Activated CD8-positive, alpha-beta T cell treated with anti-CD3 and anti-CD28 coated beads for 36 hours (primary cell): ENCODE measurements at regions not wholly inside any gene's neighbourhood (a gene's known extent, or its start where the extent isn't known, plus 50 kb on each side); places are given as distances from the start of the nearest gene placed in this dataset.

Source experiments
- ATAC-seq: fragments of 200-7000 bp; cut with Tn5 transposase; one replicate; pipeline ENCODE4 v1.10.0; 2021; ENCODE audit warnings: mild to moderate bottlenecking, moderate library complexity
- CTCF ChIA-PET: fragments of 350-600 bp; sonication (Branson Sonifier 250); formaldehyde crosslinking; loops from one replicate; lab custom pipeline; 2021; ENCODE audit warnings: antibody characterized with exemption; lab: Charles Lee
- POLR2A ChIA-PET: fragments of 350-600 bp; sonication (Branson Sonifier 250); formaldehyde crosslinking; loops from one replicate; lab custom pipeline; 2021; ENCODE audit warnings: antibody characterized with exemption; lab: Charles Lee
- DNase-seq: peaks from one replicate; pipeline ENCODE4 v3.0.0-alpha.2; 2020
- H3K27ac Mint-ChIP-seq: one replicate; pipeline ENCODE4 v1.8.0; 2021; ENCODE audit warnings: mild to moderate bottlenecking, mixed read lengths
- H3K27me3 Mint-ChIP-seq: one replicate; pipeline ENCODE4 v1.8.0; 2021; ENCODE audit warnings: mixed read lengths
- H3K36me3 Mint-ChIP-seq: one replicate; pipeline ENCODE4 v1.8.0; 2021; ENCODE audit warnings: low read depth, mixed read lengths
- H3K4me1 Mint-ChIP-seq: one replicate; pipeline ENCODE4 v1.8.0; 2021; ENCODE audit warnings: low read depth, mixed read lengths
- H3K4me3 Mint-ChIP-seq: one replicate; pipeline ENCODE4 v1.8.0; 2021; ENCODE audit warnings: mild to moderate bottlenecking, moderate library complexity, mixed read lengths
- H3K9me3 Mint-ChIP-seq: one replicate; pipeline ENCODE4 v1.8.0; 2021; ENCODE audit warnings: mixed read lengths
- intact Hi-C: fragments of 100-400 bp; cut with micrococcal nuclease; formaldehyde crosslinking; loops from one replicate; pipeline ENCODE4 v1.10.0; 2022
- TF ChIP-seq, protein P1 (sequence below): fragments of 200-600 bp; IDR thresholded peaks from one replicate; pipeline ENCODE4 v1.8.0; 2022; ENCODE audit warnings: antibody characterized with exemption, mild to moderate bottlenecking

DNA sequence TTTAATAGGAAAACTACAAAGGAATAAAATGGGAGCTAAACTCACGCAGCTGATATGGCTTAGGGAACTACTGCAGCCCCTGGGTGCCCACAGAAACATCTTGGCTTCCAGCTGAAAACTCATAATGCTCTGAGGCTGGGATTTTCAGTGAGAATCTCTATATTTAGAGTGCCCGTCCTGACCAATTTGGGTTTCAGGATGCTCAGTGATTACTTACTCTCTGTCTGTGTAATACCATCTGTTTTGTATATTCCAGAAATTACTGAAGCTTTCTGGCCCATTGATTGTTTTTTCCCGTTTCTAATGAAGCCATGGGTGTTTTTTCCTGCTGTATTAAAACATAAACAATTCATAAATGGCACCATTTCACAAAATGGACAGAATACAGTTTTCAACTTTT lies 50.6 kb upstream of the ZNF385D start:
- no peak for ATAC-seq
- intact Hi-C loops: no loop called here
- Mint-ChIP-seq H3K4me3 (no peak overlapping the region), H3K27ac (no peak overlapping the region), H3K27me3 (no peaks in the 10 kb centered on the region), H3K9me3 (peaks cover 5% of the 10 kb centered on the region), H3K36me3 (no peaks in the 10 kb centered on the region), H3K4me1 (no peaks in the 10 kb centered on the region)
- ChIA-PET POLR2A (no interaction called here), CTCF (no interaction called here)
- TF ChIP-seq, protein P1, sequence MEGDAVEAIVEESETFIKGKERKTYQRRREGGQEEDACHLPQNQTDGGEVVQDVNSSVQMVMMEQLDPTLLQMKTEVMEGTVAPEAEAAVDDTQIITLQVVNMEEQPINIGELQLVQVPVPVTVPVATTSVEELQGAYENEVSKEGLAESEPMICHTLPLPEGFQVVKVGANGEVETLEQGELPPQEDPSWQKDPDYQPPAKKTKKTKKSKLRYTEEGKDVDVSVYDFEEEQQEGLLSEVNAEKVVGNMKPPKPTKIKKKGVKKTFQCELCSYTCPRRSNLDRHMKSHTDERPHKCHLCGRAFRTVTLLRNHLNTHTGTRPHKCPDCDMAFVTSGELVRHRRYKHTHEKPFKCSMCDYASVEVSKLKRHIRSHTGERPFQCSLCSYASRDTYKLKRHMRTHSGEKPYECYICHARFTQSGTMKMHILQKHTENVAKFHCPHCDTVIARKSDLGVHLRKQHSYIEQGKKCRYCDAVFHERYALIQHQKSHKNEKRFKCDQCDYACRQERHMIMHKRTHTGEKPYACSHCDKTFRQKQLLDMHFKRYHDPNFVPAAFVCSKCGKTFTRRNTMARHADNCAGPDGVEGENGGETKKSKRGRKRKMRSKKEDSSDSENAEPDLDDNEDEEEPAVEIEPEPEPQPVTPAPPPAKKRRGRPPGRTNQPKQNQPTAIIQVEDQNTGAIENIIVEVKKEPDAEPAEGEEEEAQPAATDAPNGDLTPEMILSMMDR: no peak
- no peak for DNase-seq

DNA sequence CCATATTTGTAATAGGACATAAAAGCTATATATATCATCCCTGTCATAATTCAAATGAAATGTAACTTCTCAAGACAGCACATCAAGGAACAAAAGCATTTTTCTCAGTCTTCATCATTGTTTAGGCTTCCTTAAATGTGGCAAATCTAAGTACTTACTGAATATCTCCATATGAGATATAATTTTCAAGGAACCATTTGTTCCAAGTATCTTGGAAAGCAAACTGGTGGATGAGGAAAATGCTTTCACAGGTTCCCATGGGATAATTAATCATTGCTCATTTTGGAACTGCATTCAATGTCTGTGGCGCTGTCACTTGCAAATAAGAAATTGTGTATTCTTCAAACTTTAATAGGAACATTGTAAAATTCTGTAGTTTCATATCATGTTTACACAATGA lies 52.6 kb upstream of the ZNF385D start:
- Mint-ChIP-seq H3K36me3 (no peaks in the 10 kb centered on the region), H3K9me3 (peaks cover 2% of the 10 kb centered on the region), H3K27me3 (no peaks in the 10 kb centered on the region), H3K27ac (no peak overlapping the region), H3K4me3 (no peak overlapping the region), H3K4me1 (no peaks in the 10 kb centered on the region)
- DNase-seq (no peak), ATAC-seq (no peak)
- CTCF ChIA-PET: no interaction called here
- POLR2A ChIA-PET: no interaction called here
- TF ChIP-seq, protein P1: no peak
- intact Hi-C loops: no loop called here

DNA sequence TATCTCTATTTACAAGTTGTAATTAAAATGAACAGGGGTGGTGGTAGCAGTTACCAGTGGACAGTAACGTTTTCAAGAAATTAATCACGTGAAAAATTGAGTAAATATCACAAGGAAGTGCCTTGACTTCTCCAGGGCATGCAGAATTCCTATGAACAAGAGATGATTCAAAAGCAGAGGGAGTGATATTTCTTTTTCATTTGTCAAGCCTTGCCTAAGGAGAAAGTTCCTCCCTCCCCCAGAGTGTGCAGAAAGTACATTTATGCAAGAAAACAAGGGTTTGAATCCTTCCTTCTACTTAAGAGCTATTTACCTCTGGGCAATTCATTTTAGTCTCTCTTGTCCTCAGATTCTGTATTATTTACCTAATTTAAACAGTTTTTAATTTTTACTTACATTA lies 53.3 kb upstream of the ZNF385D start:
- no peaks in the 10 kb centered on the region for H3K4me1 Mint-ChIP-seq
- no peak for DNase-seq
- intact Hi-C loops: no loop called here
- TF ChIP-seq, protein P1: no peak
- CTCF ChIA-PET: no interaction called here
- POLR2A ChIA-PET: no interaction called here
- no peaks in the 10 kb centered on the region for H3K36me3 Mint-ChIP-seq
- no peak overlapping the region for H3K4me3 Mint-ChIP-seq
- no peak for ATAC-seq
- peaks cover 2% of the 10 kb centered on the region for H3K9me3 Mint-ChIP-seq
- H3K27me3 Mint-ChIP-seq: no peaks in the 10 kb centered on the region
- H3K27ac Mint-ChIP-seq: no peak overlapping the region

DNA sequence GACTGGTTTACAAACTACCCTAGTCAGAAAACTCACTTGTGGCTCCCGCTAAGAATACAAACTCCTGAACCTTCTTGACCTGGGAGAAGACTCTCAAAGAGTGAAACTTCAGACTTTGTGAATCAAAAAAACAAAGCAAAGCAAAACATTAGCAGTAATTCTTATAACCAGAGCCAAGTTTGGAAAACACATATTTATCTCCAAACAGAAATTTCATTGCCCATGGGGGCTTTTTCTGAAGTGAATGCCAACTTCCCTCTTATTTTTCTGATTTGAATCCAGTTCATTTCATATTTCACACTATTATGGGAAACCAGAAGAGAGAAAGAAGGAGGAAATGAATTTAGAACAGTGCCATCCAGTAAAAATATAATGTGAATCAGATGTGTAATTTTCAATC lies 55.7 kb upstream of the ZNF385D start:
- H3K27me3 Mint-ChIP-seq: no peaks in the 10 kb centered on the region
- TF ChIP-seq, protein P1: no peak
- ATAC-seq: no peak
- H3K27ac Mint-ChIP-seq: no peak overlapping the region
- POLR2A ChIA-PET: no interaction called here
- H3K9me3 Mint-ChIP-seq: no peaks in the 10 kb centered on the region
- no peak for DNase-seq
- H3K4me1 Mint-ChIP-seq: no peaks in the 10 kb centered on the region
- H3K36me3 Mint-ChIP-seq: no peaks in the 10 kb centered on the region
- CTCF ChIA-PET: no interaction called here
- no peak overlapping the region for H3K4me3 Mint-ChIP-seq
- intact Hi-C loops: no loop called here

DNA sequence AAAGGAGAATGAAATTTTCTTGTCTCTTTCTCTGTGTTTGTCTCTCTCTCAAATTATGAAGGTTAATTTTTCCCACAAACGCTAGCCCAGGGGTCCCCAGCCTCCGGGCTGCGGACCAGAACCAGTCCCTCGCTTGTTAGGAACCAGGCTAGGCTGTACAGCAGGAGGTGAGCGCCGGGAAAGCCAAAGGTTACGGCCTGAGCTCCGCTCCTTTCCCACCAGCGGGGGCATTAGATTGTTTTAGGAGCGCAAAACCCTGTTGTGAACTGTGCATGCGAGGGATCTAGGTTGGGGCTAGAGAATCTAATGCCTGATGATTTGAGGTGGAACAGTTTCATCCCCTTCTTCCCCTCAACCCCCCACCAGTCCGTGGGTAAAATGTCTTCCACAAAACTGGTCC lies 74.7 kb upstream of the ZNF385D start:
- H3K4me1 Mint-ChIP-seq: no peaks in the 10 kb centered on the region
- no peak overlapping the region for H3K27ac Mint-ChIP-seq
- peaks cover 5% of the 10 kb centered on the region for H3K9me3 Mint-ChIP-seq
- TF ChIP-seq, protein P1: no peak
- H3K27me3 Mint-ChIP-seq: no peaks in the 10 kb centered on the region
- ChIA-PET POLR2A (no interaction called here), CTCF (no interaction called here)
- intact Hi-C loops: no loop called here
- ATAC-seq: no peak
- no peak overlapping the region for H3K4me3 Mint-ChIP-seq
- no peaks in the 10 kb centered on the region for H3K36me3 Mint-ChIP-seq
- no peak for DNase-seq
